BJ (cell line): ENCODE measurements at regions not wholly inside any gene's neighbourhood (a gene's known extent, or its start where the extent isn't known, plus 50 kb on each side); places are given as distances from the start of the nearest gene placed in this dataset.

Source experiments
- CTCF ChIA-PET: fragments of 350-600 bp; formaldehyde crosslinking; extraction: SDS; loops from one replicate; lab custom pipeline; 2021; ENCODE audit warnings: antibody characterized with exemption, inconsistent platforms; lab: Yijun Ruan, JAX
- POLR2A ChIA-PET: fragments of 300-600 bp; sonication (Branson Sonifier 250); formaldehyde crosslinking; extraction: SDS; loops from one replicate; lab custom pipeline; 2021; ENCODE audit warnings: antibody characterized with exemption; lab: Charles Lee
- DNase-seq: peaks from one replicate; pipeline ENCODE4 v3.0.0-alpha.2; 2011; ENCODE audit warnings: low read depth
- H3K27me3 ChIP-seq: 2 replicates; pipeline ENCODE4 v1.6.0; 2011; ENCODE audit warnings: low read length; ENCODE audit not compliant: control insufficient read depth, insufficient read depth
- H3K36me3 ChIP-seq: 2 replicates; pipeline ENCODE4 v1.5.1; 2011; ENCODE audit warnings: low read length; ENCODE audit not compliant: control insufficient read depth, insufficient read depth
- H3K4me3 ChIP-seq: 2 replicates; pipeline ENCODE4 v1.5.1; 2011; ENCODE audit warnings: low read depth, mild to moderate bottlenecking, control low read depth, low read length
- TF ChIP-seq, protein P1 (sequence below): IDR thresholded peaks from 2 replicates; pipeline ENCODE4 v1.5.1; 2011; ENCODE audit warnings: low read depth, mild to moderate bottlenecking, control low read depth, inconsistent platforms, low read length, moderate library complexity; ENCODE audit not compliant: insufficient read depth

DNA sequence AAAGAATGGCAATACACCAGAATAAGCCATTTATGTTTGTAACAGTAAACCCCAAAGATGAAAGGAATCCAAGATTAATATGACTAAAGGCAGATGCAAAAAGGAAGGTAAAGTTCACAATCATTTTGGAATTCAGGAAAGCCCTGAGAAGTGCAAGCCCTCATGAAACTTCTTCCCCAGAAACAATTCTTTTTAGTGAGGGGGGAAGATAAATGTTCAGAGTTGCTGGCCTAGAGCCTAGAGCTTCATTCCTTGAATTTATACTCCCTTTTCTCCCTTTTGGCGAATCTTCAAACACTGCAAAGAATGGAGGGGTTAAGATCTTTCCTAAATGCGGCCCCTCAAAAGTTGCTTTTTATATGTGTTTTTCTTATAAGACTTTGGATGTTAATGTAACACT, 368.8 kb downstream of the MEIS1 start:
- Histone ChIP-seq H3K27me3 (no peaks in the 10 kb centered on the region), H3K36me3 (no peaks in the 10 kb centered on the region), H3K4me3 (no peak overlapping the region)
- ChIA-PET CTCF (interaction anchor here (0.7 kb wide), 1 partner anchor 638 kb away, joined by 3 read pairs; no protein-coding TSS in a partner anchor), POLR2A (interaction anchor here (0.6 kb wide), 2 partner anchors 182 to 1039 kb away, joined by 3 to 19 read pairs; no protein-coding TSS in a partner anchor)
- no peak for DNase-seq
- TF ChIP-seq, protein P1, sequence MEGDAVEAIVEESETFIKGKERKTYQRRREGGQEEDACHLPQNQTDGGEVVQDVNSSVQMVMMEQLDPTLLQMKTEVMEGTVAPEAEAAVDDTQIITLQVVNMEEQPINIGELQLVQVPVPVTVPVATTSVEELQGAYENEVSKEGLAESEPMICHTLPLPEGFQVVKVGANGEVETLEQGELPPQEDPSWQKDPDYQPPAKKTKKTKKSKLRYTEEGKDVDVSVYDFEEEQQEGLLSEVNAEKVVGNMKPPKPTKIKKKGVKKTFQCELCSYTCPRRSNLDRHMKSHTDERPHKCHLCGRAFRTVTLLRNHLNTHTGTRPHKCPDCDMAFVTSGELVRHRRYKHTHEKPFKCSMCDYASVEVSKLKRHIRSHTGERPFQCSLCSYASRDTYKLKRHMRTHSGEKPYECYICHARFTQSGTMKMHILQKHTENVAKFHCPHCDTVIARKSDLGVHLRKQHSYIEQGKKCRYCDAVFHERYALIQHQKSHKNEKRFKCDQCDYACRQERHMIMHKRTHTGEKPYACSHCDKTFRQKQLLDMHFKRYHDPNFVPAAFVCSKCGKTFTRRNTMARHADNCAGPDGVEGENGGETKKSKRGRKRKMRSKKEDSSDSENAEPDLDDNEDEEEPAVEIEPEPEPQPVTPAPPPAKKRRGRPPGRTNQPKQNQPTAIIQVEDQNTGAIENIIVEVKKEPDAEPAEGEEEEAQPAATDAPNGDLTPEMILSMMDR = no peak

DNA sequence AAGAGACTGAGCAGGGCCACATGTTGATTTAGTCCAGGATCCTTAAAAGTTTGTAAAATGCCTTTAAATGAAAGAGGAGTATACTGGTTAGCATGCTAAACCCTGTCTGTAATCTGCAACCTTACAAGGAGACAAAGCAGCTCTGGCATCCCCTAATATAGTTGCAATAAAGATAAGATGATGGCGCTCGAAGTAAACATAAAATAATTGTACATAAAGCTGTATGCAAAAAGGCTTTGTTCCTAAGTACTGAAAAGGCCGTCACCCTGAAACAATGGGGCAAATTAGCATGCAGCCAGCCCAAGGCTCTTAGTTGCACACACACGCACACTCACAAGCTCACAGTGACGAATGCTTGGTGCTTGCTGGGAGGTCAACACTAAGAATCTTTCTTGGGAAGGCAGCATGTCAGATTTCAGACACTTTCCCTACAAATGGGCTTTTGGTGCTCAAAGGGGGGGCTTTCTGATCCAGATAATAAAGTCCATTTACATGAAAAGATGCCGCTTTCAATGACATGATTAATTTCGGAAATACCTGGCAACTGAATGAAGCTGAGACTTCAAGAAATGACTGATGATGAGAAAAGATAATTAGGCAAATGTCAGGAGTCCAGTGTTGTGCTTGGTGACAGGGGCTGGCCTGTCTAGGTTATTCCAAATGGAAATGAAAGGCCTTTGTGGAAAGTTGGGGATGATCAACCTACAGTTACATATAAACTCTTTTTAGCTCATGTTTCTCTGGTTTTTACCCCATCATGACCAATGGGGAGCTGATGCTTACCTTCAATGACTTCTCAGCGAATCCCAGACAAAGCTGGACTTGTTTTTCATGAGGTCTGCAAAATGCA, 370.3 kb downstream of the MEIS1 start:
- ChIA-PET CTCF (interaction anchor here (0.7 kb wide), 1 partner anchor 10 kb away, joined by 3 read pairs; no protein-coding TSS in a partner anchor), POLR2A (no interaction called here)
- DNase-seq = no peak
- Histone ChIP-seq H3K4me3 (no peak overlapping the region), H3K27me3 (no peaks in the 10 kb centered on the region), H3K36me3 (no peaks in the 10 kb centered on the region)
- TF ChIP-seq, protein P1 = no peak

DNA sequence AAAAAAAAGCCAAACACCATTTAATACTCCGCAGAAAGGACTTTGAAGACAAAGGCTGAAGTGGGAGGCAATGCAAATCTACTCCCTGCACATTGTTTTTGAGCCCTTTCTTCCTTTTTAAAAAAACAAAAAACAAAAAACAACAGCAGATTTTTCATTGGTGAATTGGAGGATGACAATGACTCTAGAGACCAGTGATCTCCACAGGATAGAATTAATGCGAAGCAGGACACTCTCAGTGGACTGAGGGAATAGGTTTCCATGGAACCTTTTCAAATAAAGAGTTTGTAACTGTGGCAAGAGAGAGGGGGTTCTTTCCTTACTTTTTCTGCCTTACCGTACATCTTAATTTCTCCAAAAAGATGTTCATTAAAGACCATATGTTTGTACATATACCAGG, 371.0 kb downstream of the MEIS1 start:
- no peak for DNase-seq
- H3K4me3 ChIP-seq = no peak overlapping the region
- ChIA-PET CTCF (no interaction called here), POLR2A (no interaction called here)
- H3K27me3 ChIP-seq = no peaks in the 10 kb centered on the region
- TF ChIP-seq, protein P1 = no peak
- H3K36me3 ChIP-seq = no peaks in the 10 kb centered on the region

DNA sequence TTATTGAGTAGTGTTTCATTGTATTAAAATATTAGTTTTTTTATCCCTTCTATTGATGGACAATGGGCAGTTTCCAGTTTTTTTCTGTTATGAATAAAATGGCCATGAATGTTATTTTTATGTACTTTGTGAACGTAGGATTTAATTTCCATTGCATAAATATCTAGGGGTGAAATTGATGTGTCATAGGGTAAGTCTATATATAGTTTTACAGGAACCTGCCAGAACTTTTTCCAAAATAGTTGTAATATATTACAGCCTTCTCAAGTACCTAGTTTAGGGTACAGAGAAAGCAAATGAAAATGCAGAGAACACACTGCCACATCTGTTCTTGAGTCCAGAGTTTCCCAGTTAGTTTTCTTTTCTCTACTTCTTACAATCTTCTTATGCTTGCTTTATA, 378.6 kb downstream of the MEIS1 start:
- TF ChIP-seq, protein P1 = no peak
- POLR2A ChIA-PET = no interaction called here
- no peaks in the 10 kb centered on the region for H3K36me3 ChIP-seq
- H3K27me3 ChIP-seq = no peaks in the 10 kb centered on the region
- no peak for DNase-seq
- H3K4me3 ChIP-seq = no peak overlapping the region
- CTCF ChIA-PET = no interaction called here

DNA sequence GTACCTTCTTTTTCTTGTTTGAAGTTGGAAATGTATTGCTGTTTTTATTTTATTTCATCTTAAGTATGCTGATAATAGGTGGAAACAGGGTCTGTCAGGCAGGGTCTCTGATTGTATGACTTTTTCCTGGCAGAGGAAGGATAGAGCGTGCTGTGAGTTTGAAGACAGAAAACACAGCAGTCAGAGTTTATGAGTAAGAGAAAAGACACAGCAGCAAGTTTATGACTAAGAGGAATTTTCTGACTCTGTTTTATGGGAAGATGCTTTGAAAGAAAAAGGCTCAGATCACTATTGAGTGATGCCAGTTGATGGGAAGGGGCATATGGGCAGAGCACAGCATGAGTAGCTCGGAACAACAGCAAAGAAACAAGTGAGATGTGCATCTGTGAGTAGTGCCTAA, 379.1 kb downstream of the MEIS1 start:
- ChIA-PET CTCF (interaction anchor here (0.7 kb wide), 1 partner anchor 24 kb away, joined by 3 read pairs; no protein-coding TSS in a partner anchor), POLR2A (no interaction called here)
- Histone ChIP-seq H3K36me3 (no peaks in the 10 kb centered on the region), H3K4me3 (no peak overlapping the region), H3K27me3 (no peaks in the 10 kb centered on the region)
- TF ChIP-seq, protein P1 = no peak
- DNase-seq = no peak
